GM23338 (cell line): ENCODE measurements at regions not wholly inside any gene's neighbourhood (a gene's known extent, or its start where the extent isn't known, plus 50 kb on each side); places are given as distances from the start of the nearest gene placed in this dataset.

Experiments used
- CREB1 ChIP-seq: fragments of 250-450 bp; sonication (Bioruptor Pico); IDR thresholded peaks from 2 replicates; pipeline ENCODE4 v1.5.0; 2020; ENCODE audit warnings: low read depth, mild to moderate bottlenecking, moderate library complexity
- JUNB ChIP-seq: IDR thresholded peaks from one replicate; pipeline ENCODE4 v1.6.1; 2016; ENCODE audit warnings: antibody characterized with exemption; ENCODE audit not compliant: unreplicated experiment
- ZNF331 ChIP-seq: fragments of 250-450 bp; sonication (Bioruptor Pico); IDR thresholded peaks from 2 replicates; pipeline ENCODE4 v1.5.0; 2020; ENCODE audit warnings: low read depth, mild to moderate bottlenecking, moderate library complexity
- TF ChIP-seq, protein P1 (sequence below), 2 experiments: fragments of 200-600 bp in 1 of 2; sonication (generic) in 1 of 2; conservative IDR thresholded peaks; 2 replicates each; pipeline versions ENCODE4 v1.5.1 to v1.6.1; 2016 to 2017; ENCODE audit warnings: antibody characterized with exemption in 2 of 2, low read depth in 2 of 2, mild to moderate bottlenecking in 2 of 2, moderate library complexity in 1 of 2

DNA sequence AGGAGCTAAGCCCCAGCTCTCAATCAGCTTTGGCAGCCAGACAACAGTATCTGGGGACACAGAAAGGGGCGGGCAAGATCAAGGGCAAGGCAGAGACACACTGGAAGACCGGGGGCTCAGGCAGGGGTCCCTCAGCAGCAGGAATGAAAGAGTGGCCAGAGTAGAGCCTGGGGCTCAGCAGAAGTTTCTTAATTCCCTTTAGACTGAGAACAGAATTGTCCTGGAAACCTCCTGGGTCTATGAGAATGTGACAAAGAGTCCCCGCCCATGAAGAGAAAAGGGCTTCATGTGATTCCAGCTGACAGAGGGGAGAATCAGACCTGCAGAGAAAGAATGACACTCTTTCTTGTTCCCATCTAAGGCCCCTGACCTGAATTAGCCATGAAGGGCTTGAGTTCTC lies 95.2 kb upstream of the CTNNB1 start:
- no peak for TF ChIP-seq ZNF331 (CRISPR knock-in tag)
- TF ChIP-seq, protein P1, sequence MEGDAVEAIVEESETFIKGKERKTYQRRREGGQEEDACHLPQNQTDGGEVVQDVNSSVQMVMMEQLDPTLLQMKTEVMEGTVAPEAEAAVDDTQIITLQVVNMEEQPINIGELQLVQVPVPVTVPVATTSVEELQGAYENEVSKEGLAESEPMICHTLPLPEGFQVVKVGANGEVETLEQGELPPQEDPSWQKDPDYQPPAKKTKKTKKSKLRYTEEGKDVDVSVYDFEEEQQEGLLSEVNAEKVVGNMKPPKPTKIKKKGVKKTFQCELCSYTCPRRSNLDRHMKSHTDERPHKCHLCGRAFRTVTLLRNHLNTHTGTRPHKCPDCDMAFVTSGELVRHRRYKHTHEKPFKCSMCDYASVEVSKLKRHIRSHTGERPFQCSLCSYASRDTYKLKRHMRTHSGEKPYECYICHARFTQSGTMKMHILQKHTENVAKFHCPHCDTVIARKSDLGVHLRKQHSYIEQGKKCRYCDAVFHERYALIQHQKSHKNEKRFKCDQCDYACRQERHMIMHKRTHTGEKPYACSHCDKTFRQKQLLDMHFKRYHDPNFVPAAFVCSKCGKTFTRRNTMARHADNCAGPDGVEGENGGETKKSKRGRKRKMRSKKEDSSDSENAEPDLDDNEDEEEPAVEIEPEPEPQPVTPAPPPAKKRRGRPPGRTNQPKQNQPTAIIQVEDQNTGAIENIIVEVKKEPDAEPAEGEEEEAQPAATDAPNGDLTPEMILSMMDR (conservative IDR thresholded peaks at IDR 0.05; ENCODE audit: low read depth in 2 of 2), result no peak
- no peak for TF ChIP-seq JUNB
- TF ChIP-seq CREB1, result no peak
